ENCODE measurements at regions not wholly inside any gene's neighbourhood (a gene's known extent, or its start where the extent isn't known, plus 50 kb on each side); places are given as distances from the start of the nearest gene placed in this dataset.

- no peaks in the 10 kb centered on the region for H3K79me2 ChIP-seq (ENCODE audit: low read depth)
- intact Hi-C loops (cut with micrococcal nuclease; ENCODE audit: unreplicated experiment), result no loop called here
Measured at GRCh38 chr11:119849872-119850271, 120.9 kb upstream of the NECTIN1 start.

GRCh38 chr11:119847853-119848252 is 118.9 kb upstream of the NECTIN1 start:
- H3K79me2 ChIP-seq (ENCODE audit: low read depth), result no peaks in the 10 kb centered on the region

More at GRCh38 chr11:119849872-119850271, 120.9 kb upstream of the NECTIN1 start:
- Histone ChIP-seq H3K27me3 (ENCODE audit: insufficient read depth, low read depth) (peaks cover 48% of the 10 kb centered on the region; the same call in 1 of the 2 replicates), H3K9me3 (ENCODE audit: insufficient read depth, low read depth) (peaks cover 6% of the 10 kb centered on the region; the same call in 1 of the 2 replicates), H3K36me3 (ENCODE audit: low read depth) (no peaks in the 10 kb centered on the region), H3F3A (ENCODE audit: insufficient read depth, low read depth) (no peaks in the 10 kb centered on the region), H3K27ac (no peak overlapping the region), H4K20me1 (ENCODE audit: insufficient read depth) (no peaks in the 10 kb centered on the region), H3K9me2 (ENCODE audit: insufficient read depth) (no peaks in the 10 kb centered on the region), H3K4me1 (replicated peaks; ENCODE audit: insufficient read depth) (no peaks in the 10 kb centered on the region), H2AFZ (no peak overlapping the region), H3K4me3 (no peak overlapping the region), H3K4me2 (no peak overlapping the region)
- DNase-seq, result no peak
- BruUV-seq (replicated peaks), result no TSS peak
- ChIA-PET CTCF (no interaction called here), POLR2A (ENCODE audit: unreplicated experiment) (no interaction called here)
- TF ChIP-seq EZH2 (IDR thresholded peaks at IDR 0.05; ENCODE audit: low read depth), result no peak
- TF ChIP-seq CTCF (conservative IDR thresholded peaks at IDR 0.05), result no peak

GRCh38 chr11:119846374-119846773 is 117.4 kb upstream of the NECTIN1 start:
- H4K20me1 ChIP-seq (ENCODE audit: insufficient read depth), result no peaks in the 10 kb centered on the region
- peaks cover 55% of the 10 kb centered on the region for H3K27me3 ChIP-seq (ENCODE audit: insufficient read depth, low read depth)
- H3F3A ChIP-seq (ENCODE audit: insufficient read depth, low read depth), result no peaks in the 10 kb centered on the region
- H3K9me3 ChIP-seq (ENCODE audit: insufficient read depth, low read depth), result peaks cover 6% of the 10 kb centered on the region; the same call in 1 of the 2 replicates
- H3K27ac ChIP-seq, result no peak overlapping the region
- no peaks in the 10 kb centered on the region for H3K36me3 ChIP-seq (ENCODE audit: low read depth)
- no peaks in the 10 kb centered on the region for H3K9me2 ChIP-seq (ENCODE audit: insufficient read depth)
- no peak for DNase-seq
- TF ChIP-seq CTCF (conservative IDR thresholded peaks at IDR 0.05), result no peak
- TF ChIP-seq EZH2 (IDR thresholded peaks at IDR 0.05; ENCODE audit: low read depth), result no peak
- no peaks in the 10 kb centered on the region for H3K4me1 ChIP-seq (replicated peaks; ENCODE audit: insufficient read depth)
- intact Hi-C loops (cut with micrococcal nuclease; ENCODE audit: unreplicated experiment), result no loop called here
- H3K4me2 ChIP-seq, result no peak overlapping the region
- H3K4me3 ChIP-seq, result no peak overlapping the region
- CTCF ChIA-PET, result no interaction called here
- H2AFZ ChIP-seq, result no peak overlapping the region
- no peaks in the 10 kb centered on the region for H3K79me2 ChIP-seq (ENCODE audit: low read depth)
- BruUV-seq (replicated peaks), result no TSS peak
- POLR2A ChIA-PET (ENCODE audit: unreplicated experiment), result no interaction called here

More at GRCh38 chr11:119847853-119848252, 118.9 kb upstream of the NECTIN1 start:
- Histone ChIP-seq H3K4me1 (replicated peaks; ENCODE audit: insufficient read depth) (no peaks in the 10 kb centered on the region), H2AFZ (no peak overlapping the region), H3K27ac (no peak overlapping the region), H3K4me2 (no peak overlapping the region), H3K4me3 (no peak overlapping the region), H3K9me2 (ENCODE audit: insufficient read depth) (no peaks in the 10 kb centered on the region), H3F3A (ENCODE audit: insufficient read depth, low read depth) (no peaks in the 10 kb centered on the region), H3K9me3 (ENCODE audit: insufficient read depth, low read depth) (peaks cover 6% of the 10 kb centered on the region; the same call in 1 of the 2 replicates), H4K20me1 (ENCODE audit: insufficient read depth) (no peaks in the 10 kb centered on the region), H3K27me3 (ENCODE audit: insufficient read depth, low read depth) (peaks cover 40% of the 10 kb centered on the region; the same call in 1 of the 2 replicates), H3K36me3 (ENCODE audit: low read depth) (no peaks in the 10 kb centered on the region)
- DNase-seq, result no peak
- TF ChIP-seq CTCF (conservative IDR thresholded peaks at IDR 0.05), result no peak
- TF ChIP-seq EZH2 (IDR thresholded peaks at IDR 0.05; ENCODE audit: low read depth), result no peak
- ChIA-PET POLR2A (ENCODE audit: unreplicated experiment) (no interaction called here), CTCF (no interaction called here)
- intact Hi-C loops (cut with micrococcal nuclease; ENCODE audit: unreplicated experiment), result no loop called here
- no TSS peak for BruUV-seq (replicated peaks)
